Calu3 (cell line): ENCODE measurements at regions not wholly inside any gene's neighbourhood (a gene's known extent, or its start where the extent isn't known, plus 50 kb on each side); places are given as distances from the start of the nearest gene placed in this dataset.

Source experiments
- BruUV-seq: library from RNA; stranded (reverse); fragments of 400-500 nt; replicated peaks from 2 replicates; lab custom pipeline; 2021; lab: Mats Ljungman, UMichigan
- CTCF ChIA-PET: fragments of 300-600 bp; sonication (Branson Sonifier 250); formaldehyde crosslinking; loops from one replicate; lab custom pipeline; 2022; ENCODE audit warnings: antibody characterized with exemption; lab: Charles Lee
- DNase-seq: peaks from one replicate; pipeline ENCODE4 v3.0.0; 2022
- H3K27ac Mint-ChIP-seq: one replicate; pipeline ENCODE4 v1.8.0; 2022; ENCODE audit warnings: mixed read lengths; ENCODE audit not compliant: unreplicated experiment
- H3K27me3 Mint-ChIP-seq: one replicate; pipeline ENCODE4 v1.8.0; 2022; ENCODE audit warnings: mixed read lengths; ENCODE audit not compliant: unreplicated experiment
- H3K36me3 Mint-ChIP-seq: one replicate; pipeline ENCODE4 v1.8.0; 2022; ENCODE audit warnings: mild to moderate bottlenecking, moderate library complexity, mixed read lengths; ENCODE audit not compliant: insufficient read depth, unreplicated experiment
- H3K4me1 Mint-ChIP-seq: one replicate; pipeline ENCODE4 v1.8.0; 2022; ENCODE audit warnings: mild to moderate bottlenecking, low read depth, mixed read lengths; ENCODE audit not compliant: unreplicated experiment
- H3K4me3 Mint-ChIP-seq: one replicate; pipeline ENCODE4 v1.8.0; 2022; ENCODE audit warnings: mild to moderate bottlenecking, low read depth, moderate library complexity, mixed read lengths; ENCODE audit not compliant: unreplicated experiment
- H3K9me3 Mint-ChIP-seq: one replicate; pipeline ENCODE4 v1.8.0; 2022; ENCODE audit warnings: low read depth, mixed read lengths; ENCODE audit not compliant: unreplicated experiment
- CTCF ChIP-seq: fragments of 200-600 bp; IDR thresholded peaks from one replicate; pipeline ENCODE4 v1.8.0; 2022; ENCODE audit warnings: antibody characterized with exemption; ENCODE audit not compliant: unreplicated experiment
- intact Hi-C: fragments of 100-400 bp; cut with micrococcal nuclease; formaldehyde crosslinking; loops from one replicate; pipeline ENCODE4 v1.10.0; 2022; ENCODE audit not compliant: unreplicated experiment

GRCh38 chr5:3114467-3114866, 363.0 kb upstream of the IRX2 start:
- Mint-ChIP-seq H3K4me3 (no peak overlapping the region), H3K4me1 (no peaks in the 10 kb centered on the region), H3K27me3 (no peaks in the 10 kb centered on the region), H3K27ac (no peak overlapping the region), H3K9me3 (peaks cover 12% of the 10 kb centered on the region), H3K36me3 (no peaks in the 10 kb centered on the region)
- no TSS peak for BruUV-seq
- DNase-seq: no peak
- intact Hi-C loops: no loop called here
- no peak for TF ChIP-seq CTCF
- CTCF ChIA-PET: no interaction called here

GRCh38 chr5:3110371-3110770, 358.9 kb upstream of the IRX2 start:
- Mint-ChIP-seq H3K36me3 (no peaks in the 10 kb centered on the region), H3K4me1 (no peaks in the 10 kb centered on the region), H3K4me3 (no peak overlapping the region), H3K27me3 (no peaks in the 10 kb centered on the region), H3K27ac (no peak overlapping the region), H3K9me3 (peaks cover 16% of the 10 kb centered on the region)
- no peak for TF ChIP-seq CTCF
- BruUV-seq: no TSS peak
- intact Hi-C loops: no loop called here
- no peak for DNase-seq
- CTCF ChIA-PET: no interaction called here

- BruUV-seq: no TSS peak
- CTCF ChIA-PET: no interaction called here
- intact Hi-C loops: no loop called here
- TF ChIP-seq CTCF: no peak
- DNase-seq: no peak
- H3K4me1 Mint-ChIP-seq: no peaks in the 10 kb centered on the region
- peaks cover 14% of the 10 kb centered on the region for H3K9me3 Mint-ChIP-seq
- H3K27me3 Mint-ChIP-seq: no peaks in the 10 kb centered on the region
- H3K4me3 Mint-ChIP-seq: no peak overlapping the region
- no peaks in the 10 kb centered on the region for H3K36me3 Mint-ChIP-seq
- H3K27ac Mint-ChIP-seq: no peak overlapping the region
These were observed 355.7 kb upstream of the IRX2 start for GRCh38 chr5:3107156-3107611.

- Mint-ChIP-seq H3K27ac (no peak overlapping the region), H3K27me3 (no peaks in the 10 kb centered on the region), H3K4me3 (no peak overlapping the region), H3K4me1 (no peaks in the 10 kb centered on the region), H3K9me3 (peaks cover 19% of the 10 kb centered on the region), H3K36me3 (no peaks in the 10 kb centered on the region)
- CTCF ChIA-PET: no interaction called here
- intact Hi-C loops: no loop called here
- no peak for TF ChIP-seq CTCF
- DNase-seq: no peak
- no TSS peak for BruUV-seq
These were observed 354.1 kb upstream of the IRX2 start for GRCh38 chr5:3105581-3105980.
